ENCODE measurements at regions not wholly inside any gene's neighbourhood (a gene's known extent, or its start where the extent isn't known, plus 50 kb on each side); places are given as distances from the start of the nearest gene placed in this dataset.

DNA sequence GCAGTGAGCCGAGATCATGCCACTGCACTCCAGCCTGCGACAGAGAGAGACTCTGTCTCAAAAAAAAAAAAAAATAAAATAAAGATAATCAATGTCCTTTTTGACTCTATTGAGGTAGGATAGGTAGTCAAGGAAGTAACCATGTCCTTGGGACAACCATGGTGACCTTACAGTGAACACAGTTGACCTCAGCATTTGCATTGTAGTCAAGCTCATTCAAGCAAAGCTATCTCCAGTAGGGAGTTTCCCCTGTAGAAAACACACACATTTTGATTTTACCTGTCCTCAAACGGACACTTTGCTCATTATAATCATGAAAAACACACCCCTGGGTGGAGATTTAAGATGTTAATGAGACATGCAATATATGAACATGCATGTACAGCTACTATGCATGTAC, 171.7 kb downstream of the KIF20B start:
- no peak overlapping the region for H3K4me3 Mint-ChIP-seq
- CTCF ChIA-PET = interaction anchor here (0.7 to 1.3 kb wide), 2 partner anchors 10 to 101 kb away, joined by 3 read pairs; no protein-coding TSS in a partner anchor
- intact Hi-C loops (cut with DNase I, micrococcal nuclease) = no loop called here
- no peaks in the 10 kb centered on the region for H3K9me3 Mint-ChIP-seq
- no peaks in the 10 kb centered on the region for H3K36me3 Mint-ChIP-seq (ENCODE audit: low read depth)
- DNase-seq (no peak), ATAC-seq (ENCODE audit: poor library complexity) (no peak)
- H3K4me1 Mint-ChIP-seq (ENCODE audit: low read depth) = no peaks in the 10 kb centered on the region
- Histone ChIP-seq H3K27me3 (ENCODE audit: control insufficient read depth in 1 of 2, insufficient read depth in 2 of 2, low read length in 2 of 2) (no peaks in the 10 kb centered on the region), H3K36me3 (ENCODE audit: insufficient read depth, low read length) (no peaks in the 10 kb centered on the region), H3K4me1 (ENCODE audit: insufficient read depth, low read length) (no peaks in the 10 kb centered on the region), H3K9me3 (ENCODE audit: control insufficient read depth in 1 of 2, insufficient read depth in 1 of 2, low read length in 2 of 2) (no peaks in the 10 kb centered on the region), H3K4me3 (ENCODE audit: low read length) (no peak overlapping the region), H3K27ac (ENCODE audit: low read depth in 1 of 2, low read length in 2 of 2) (no peak overlapping the region)
- no peak for TF ChIP-seq CTCF (IDR thresholded peaks at IDR 0.05)
- H3K27me3 Mint-ChIP-seq = peaks cover 23% of the 10 kb centered on the region
- POLR2A ChIA-PET = no interaction called here
- no peak overlapping the region for H3K27ac Mint-ChIP-seq

DNA sequence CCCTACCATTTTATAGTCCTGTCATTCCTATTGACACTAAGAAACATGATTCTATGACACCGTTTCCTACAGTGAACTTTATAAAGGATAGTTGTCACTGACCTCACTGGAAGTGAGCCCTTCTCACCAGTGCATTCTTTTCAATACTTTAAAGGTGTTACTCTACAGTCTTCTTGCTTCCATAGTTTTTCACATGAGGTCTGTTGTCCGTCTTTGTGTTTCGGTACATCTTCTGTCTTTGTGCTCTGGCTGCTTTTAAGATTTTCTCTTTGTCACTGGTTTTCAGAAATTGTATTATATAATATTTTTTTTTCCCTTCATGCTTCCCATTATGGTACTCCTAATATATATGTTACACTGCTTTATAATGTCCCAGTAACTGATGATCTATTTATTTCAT, 174.2 kb downstream of the KIF20B start:
- ChIA-PET POLR2A (no interaction called here), CTCF (no interaction called here)
- no peak overlapping the region for H3K27ac ChIP-seq (ENCODE audit: low read depth in 1 of 2, low read length in 2 of 2)
- no peaks in the 10 kb centered on the region for H3K27me3 ChIP-seq (ENCODE audit: control insufficient read depth in 1 of 2, insufficient read depth in 2 of 2, low read length in 2 of 2)
- H3K36me3 ChIP-seq (ENCODE audit: insufficient read depth, low read length) = no peaks in the 10 kb centered on the region
- DNase-seq (no peak), ATAC-seq (ENCODE audit: poor library complexity) (no peak)
- Mint-ChIP-seq H3K36me3 (ENCODE audit: low read depth) (no peaks in the 10 kb centered on the region), H3K27me3 (peaks cover 9% of the 10 kb centered on the region), H3K4me3 (no peak overlapping the region), H3K4me1 (ENCODE audit: low read depth) (no peaks in the 10 kb centered on the region), H3K9me3 (peaks cover 2% of the 10 kb centered on the region), H3K27ac (no peak overlapping the region)
- TF ChIP-seq CTCF (IDR thresholded peaks at IDR 0.05) = no peak
- H3K9me3 ChIP-seq (ENCODE audit: control insufficient read depth in 1 of 2, insufficient read depth in 1 of 2, low read length in 2 of 2) = no peaks in the 10 kb centered on the region
- intact Hi-C loops (cut with DNase I, micrococcal nuclease) = no loop called here
- H3K4me1 ChIP-seq (ENCODE audit: insufficient read depth, low read length) = no peaks in the 10 kb centered on the region
- H3K4me3 ChIP-seq (ENCODE audit: low read length) = no peak overlapping the region

DNA sequence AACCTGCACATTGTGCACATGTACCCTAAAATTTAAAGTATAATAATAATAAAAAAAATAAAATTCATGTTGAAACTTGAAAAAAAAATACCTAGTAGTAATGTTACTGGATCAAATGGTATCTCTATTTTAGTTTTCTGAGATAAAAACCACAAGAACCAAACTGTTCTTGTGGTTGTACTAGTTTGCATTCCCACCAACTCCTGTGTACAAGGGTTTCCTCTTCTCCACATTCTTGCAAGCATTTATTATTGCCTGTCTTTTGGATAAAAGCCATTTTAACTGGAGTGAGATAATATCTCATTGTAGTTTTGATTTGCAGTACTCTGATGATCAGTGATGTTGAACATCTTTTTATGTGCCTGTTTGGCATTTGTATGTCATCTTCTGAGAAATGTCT, 177.7 kb downstream of the KIF20B start:
- peaks cover 8% of the 10 kb centered on the region for H3K9me3 Mint-ChIP-seq

More for the DNA sequence above, 177.7 kb downstream of the KIF20B start:
- no peak overlapping the region for H3K27ac ChIP-seq (ENCODE audit: low read depth in 1 of 2, low read length in 2 of 2)
- TF ChIP-seq CTCF (IDR thresholded peaks at IDR 0.05) = no peak
- no peaks in the 10 kb centered on the region for H3K4me1 ChIP-seq (ENCODE audit: insufficient read depth, low read length)
- CTCF ChIA-PET = no interaction called here
- Mint-ChIP-seq H3K27me3 (peaks cover 5% of the 10 kb centered on the region), H3K36me3 (ENCODE audit: low read depth) (no peaks in the 10 kb centered on the region), H3K4me1 (ENCODE audit: low read depth) (no peaks in the 10 kb centered on the region), H3K4me3 (no peak overlapping the region), H3K27ac (no peak overlapping the region)
- no peaks in the 10 kb centered on the region for H3K27me3 ChIP-seq (ENCODE audit: control insufficient read depth in 1 of 2, insufficient read depth in 2 of 2, low read length in 2 of 2)
- intact Hi-C loops (cut with DNase I, micrococcal nuclease) = no loop called here
- no peaks in the 10 kb centered on the region for H3K36me3 ChIP-seq (ENCODE audit: insufficient read depth, low read length)
- POLR2A ChIA-PET = no interaction called here
- H3K4me3 ChIP-seq (ENCODE audit: low read length) = no peak overlapping the region
- no peak for ATAC-seq (ENCODE audit: poor library complexity)
- DNase-seq = no peak
- H3K9me3 ChIP-seq (ENCODE audit: control insufficient read depth in 1 of 2, insufficient read depth in 1 of 2, low read length in 2 of 2) = no peaks in the 10 kb centered on the region

All from CD4-positive, alpha-beta T cell (primary cell).